ENCODE measurements at regions not wholly inside any gene's neighbourhood (a gene's known extent, or its start where the extent isn't known, plus 50 kb on each side); places are given as distances from the start of the nearest gene placed in this dataset.

GRCh38 chr4:115325836-115326235, 212.4 kb upstream of the NDST4 start:
- no peak for TF ChIP-seq CTCF (IDR thresholded peaks at IDR 0.05)
- TF ChIP-seq POLR2A (IDR thresholded peaks at IDR 0.05) = no peak
